Lower leg skin (tissue), 3 donors: ENCODE measurements at regions not wholly inside any gene's neighbourhood (a gene's known extent, or its start where the extent isn't known, plus 50 kb on each side); places are given as distances from the start of the nearest gene placed in this dataset.

Experiments
- CTCF ChIP-seq, 3 donors: fragments of 450-650 bp; IDR thresholded peaks; one replicate each; pipeline ENCODE4 v1.5.1; 2016; ENCODE audit warnings: antibody characterized with exemption in 3 of 3, mild to moderate bottlenecking in 3 of 3, moderate library complexity in 2 of 3
- POLR2A ChIP-seq, 2 donors: fragments of 450-650 bp; IDR thresholded peaks; one replicate each; pipeline ENCODE4 v1.6.1; 2016 to 2017; ENCODE audit warnings: antibody characterized with exemption in 2 of 2, mild to moderate bottlenecking in 1 of 2, moderate library complexity in 1 of 2

- TF ChIP-seq CTCF (IDR thresholded peaks at IDR 0.05) (no peak), POLR2A (IDR thresholded peaks at IDR 0.05) (no peak)
Measured at GRCh38 chrX:39639871-39640270, 457.9 kb downstream of the BCOR start.
